HL-60 (cell line): ENCODE measurements at regions not wholly inside any gene's neighbourhood (a gene's known extent, or its start where the extent isn't known, plus 50 kb on each side); places are given as distances from the start of the nearest gene placed in this dataset.
"Not testable (repeated sequence)": the region's sequence is repeated elsewhere in the genome, so short reads cannot be mapped to it uniquely, and the experiment has no call there.

Experiments
- DNase-seq, 2 experiments: peaks; one replicate each; pipeline ENCODE4 v3.0.0-alpha.2; 2010 to 2020; ENCODE audit warnings: low read depth in 1 of 2, low spot score in 1 of 2
- H3K27ac ChIP-seq: fragments of 250-450 bp; sonication (Bioruptor Pico); replicated peaks from 2 replicates; pipeline ENCODE4 v1.5.1; 2020; ENCODE audit warnings: mild to moderate bottlenecking, moderate library complexity
- H3K27me3 ChIP-seq: fragments of 250-450 bp; sonication (Bioruptor Pico); 2 replicates; pipeline ENCODE4 v1.5.1; 2021; ENCODE audit warnings: mild to moderate bottlenecking, moderate library complexity; ENCODE audit not compliant: insufficient read depth, poor library complexity, severe bottlenecking
- H3K4me3 ChIP-seq: replicated peaks from 2 replicates; pipeline ENCODE4 v1.5.1; 2011; ENCODE audit warnings: mild to moderate bottlenecking, control low read depth, low read length; ENCODE audit not compliant: insufficient read depth
- CTCF ChIP-seq: IDR thresholded peaks from one replicate; pipeline ENCODE4 v1.5.1; 2011; ENCODE audit warnings: low read length, control low read depth, inconsistent platforms; ENCODE audit not compliant: insufficient read depth
- GABPA ChIP-seq: IDR thresholded peaks from 2 replicates; pipeline ENCODE4 v1.6.1; 2012; ENCODE audit warnings: low read depth
- POLR2AphosphoS5 ChIP-seq: IDR thresholded peaks from 2 replicates; pipeline ENCODE4 v1.6.1; 2012; ENCODE audit warnings: low read depth
- REST ChIP-seq: IDR thresholded peaks from 2 replicates; pipeline ENCODE4 v1.6.1; 2012; ENCODE audit warnings: low read depth; ENCODE audit not compliant: insufficient replicate concordance
- SPI1 ChIP-seq: IDR thresholded peaks from 2 replicates; pipeline ENCODE4 v1.6.1; 2012; ENCODE audit warnings: low read depth, mild to moderate bottlenecking, borderline replicate concordance

- not testable (repeated sequence) for DNase-seq, H3K27me3 ChIP-seq, H3K27ac ChIP-seq, H3K4me3 ChIP-seq
Observed at GRCh38 chr4:62595265-62595664, 1395.1 kb downstream of the ADGRL3 start.

- Histone ChIP-seq H3K27me3 (no peaks in the 10 kb centered on the region), H3K27ac (no peak overlapping the region), H3K4me3 (no peak overlapping the region)
- no peak for DNase-seq
- TF ChIP-seq POLR2AphosphoS5, result no peak
- TF ChIP-seq CTCF, result no peak
- no peak for TF ChIP-seq REST
- TF ChIP-seq SPI1, result no peak
- no peak for TF ChIP-seq GABPA
Observed at GRCh38 chr4:62591756-62592155, 1391.6 kb downstream of the ADGRL3 start.

GRCh38 chr4:62588671-62589070, 1388.5 kb downstream of the ADGRL3 start:
- no peak for DNase-seq
- Histone ChIP-seq H3K27me3 (no peaks in the 10 kb centered on the region), H3K27ac (no peak overlapping the region), H3K4me3 (no peak overlapping the region)
- no peak for TF ChIP-seq CTCF
- no peak for TF ChIP-seq POLR2AphosphoS5
- TF ChIP-seq REST, result no peak
- TF ChIP-seq SPI1, result no peak
- TF ChIP-seq GABPA, result no peak

GRCh38 chr4:62571494-62571893, 1371.4 kb downstream of the ADGRL3 start:
- Histone ChIP-seq H3K27me3 (no peaks in the 10 kb centered on the region), H3K4me3 (no peak overlapping the region), H3K27ac (no peak overlapping the region)
- DNase-seq, result no peak
- TF ChIP-seq SPI1 (no peak), REST (no peak)
